HG02588 (cell line): ENCODE measurements at regions not wholly inside any gene's neighbourhood (a gene's known extent, or its start where the extent isn't known, plus 50 kb on each side); places are given as distances from the start of the nearest gene placed in this dataset.

ENCODE experiments used
- ATAC-seq: cut with Tn5 transposase; IDR thresholded peaks from one replicate; pipeline ENCODE4 v1.9.1; 2021; ENCODE audit warnings: mild to moderate bottlenecking, moderate library complexity; ENCODE audit not compliant: unreplicated experiment

GRCh38 chr5:133801955-133802751, 166.3 kb downstream of the C5orf15 start:
- ATAC-seq, result no peak

- no peak for ATAC-seq
Observed at GRCh38 chr5:133801431-133801830, 167.0 kb downstream of the C5orf15 start.

GRCh38 chr5:133799571-133800237, 168.7 kb downstream of the C5orf15 start:
- no peak for ATAC-seq

GRCh38 chr5:133797167-133797566, 171.3 kb downstream of the C5orf15 start:
- no peak for ATAC-seq

- ATAC-seq, result no peak
Observed at GRCh38 chr5:133796186-133796585, 172.2 kb downstream of the C5orf15 start.

- no peak for ATAC-seq
Observed at GRCh38 chr5:133794771-133795415, 173.5 kb downstream of the C5orf15 start.

- ATAC-seq, result no peak
Observed at GRCh38 chr5:133793756-133794465, 174.5 kb downstream of the C5orf15 start.

GRCh38 chr5:133792655-133793054, 175.8 kb downstream of the C5orf15 start:
- ATAC-seq, result no peak

- no peak for ATAC-seq
Observed at GRCh38 chr5:133792024-133792423, 176.4 kb downstream of the C5orf15 start.

- no peak for ATAC-seq
Observed at GRCh38 chr5:133790898-133791297, 177.5 kb downstream of the C5orf15 start.

- no peak for ATAC-seq
Observed at GRCh38 chr5:133789428-133789827, 177.1 kb upstream of the FSTL4 start.

GRCh38 chr5:133788121-133788520, 175.8 kb upstream of the FSTL4 start:
- ATAC-seq, result no peak

- no peak for ATAC-seq
Observed at GRCh38 chr5:133786420-133786819, 174.1 kb upstream of the FSTL4 start.

- ATAC-seq, result no peak
Observed at GRCh38 chr5:133785182-133785581, 172.8 kb upstream of the FSTL4 start.

GRCh38 chr5:133783481-133783880, 171.1 kb upstream of the FSTL4 start:
- ATAC-seq, result no peak

GRCh38 chr5:133782736-133783135, 170.4 kb upstream of the FSTL4 start:
- no peak for ATAC-seq

- ATAC-seq, result no peak
Observed at GRCh38 chr5:133781436-133782225, 169.3 kb upstream of the FSTL4 start.

GRCh38 chr5:133780619-133781280, 168.4 kb upstream of the FSTL4 start:
- no peak for ATAC-seq

- ATAC-seq, result no peak
Observed at GRCh38 chr5:133779828-133780475, 167.6 kb upstream of the FSTL4 start.
